ENCODE measurements at regions not wholly inside any gene's neighbourhood (a gene's known extent, or its start where the extent isn't known, plus 50 kb on each side); places are given as distances from the start of the nearest gene placed in this dataset.

- H2BK120ac ChIP-seq (replicated peaks; ENCODE audit: low read depth, low read length) = no peak overlapping the region
- no peak overlapping the region for H2BK15ac ChIP-seq (ENCODE audit: low read length)
- no peaks in the 10 kb centered on the region for H4K20me1 ChIP-seq (replicated peaks in 1 of 2; ENCODE audit: control insufficient read depth in 1 of 2, insufficient read depth in 2 of 2, low read length in 2 of 2)
- H3K27ac ChIP-seq (ENCODE audit: low read depth, low read length) = no peak overlapping the region
- H3K56ac ChIP-seq (replicated peaks; ENCODE audit: insufficient read length, low read depth, low read length) = no peak overlapping the region
- ChIA-PET POLR2A (ENCODE audit: partially characterized antibody) (no interaction called here), CTCF (ENCODE audit: partially characterized antibody) (interaction anchor here (1.1 kb wide), 1 partner anchor 173 kb away, joined by 3 read pairs; no protein-coding TSS in a partner anchor)
- 89% methylated on average over 2 of the region's 2 CpGs; no CpG with 5 or more reads in 1 of the 2 experiments for WGBS, 2 experiments (ENCODE audit: extremely low coverage in 1 of 2, insufficient coverage in 1 of 2, insufficient read length in 1 of 2, insufficient replicate concordance in 2 of 2, low coverage in 1 of 2, low lambda C conversion rate in 2 of 2, missing lambda C conversion rate in 1 of 2)
- H3K27me3 ChIP-seq (replicated peaks in 1 of 4; ENCODE audit: control insufficient read depth in 3 of 4, extremely low read depth in 1 of 4, insufficient read depth in 3 of 4, low read length in 3 of 4) = no peaks in the 10 kb centered on the region
- H3K9ac ChIP-seq (replicated peaks in 1 of 4; ENCODE audit: extremely low read depth in 1 of 4, low read depth in 3 of 4, low read length in 3 of 4) = no peak overlapping the region
- H2AK5ac ChIP-seq (ENCODE audit: low read depth, low read length) = no peak overlapping the region
- FAIRE-seq = no peak
- no peak overlapping the region for H4K5ac ChIP-seq (ENCODE audit: insufficient read length, low read depth, low read length)
- no peak overlapping the region for H2BK12ac ChIP-seq (ENCODE audit: low read depth, low read length)
- no peaks in the 10 kb centered on the region for H3K79me1 ChIP-seq (ENCODE audit: low read depth, low read length)
- H3K79me2 ChIP-seq (ENCODE audit: control insufficient read depth in 1 of 2, insufficient read depth in 2 of 2, low read length in 2 of 2) = no peaks in the 10 kb centered on the region
- H3K23ac ChIP-seq (ENCODE audit: insufficient read length) = no peak overlapping the region
- H3K4me1 ChIP-seq (replicated peaks in 1 of 4; ENCODE audit: control insufficient read depth in 3 of 4, insufficient read depth in 4 of 4, low read length in 3 of 4) = no peaks in the 10 kb centered on the region
- no peaks in the 10 kb centered on the region for H3K36me3 ChIP-seq (ENCODE audit: control insufficient read depth in 2 of 4, insufficient read depth in 4 of 4, low read length in 3 of 4)
- no peak for DNase-seq (ENCODE audit: low read depth in 1 of 2, low spot score in 2 of 2)
- no peak overlapping the region for H2BK20ac ChIP-seq (ENCODE audit: low read length)
- peaks cover 0 to under 1% of the 10 kb centered on the region in 2 experiments; a peak in 1 of 4 replicates for H3K9me3 ChIP-seq (ENCODE audit: insufficient read depth in 2 of 2, low read depth in 1 of 2, low read length in 1 of 2)
- no peak overlapping the region for H2BK5ac ChIP-seq (ENCODE audit: low read depth, low read length)
- no peak overlapping the region for H3K14ac ChIP-seq (ENCODE audit: insufficient read length)
- H3K4me3 ChIP-seq (ENCODE audit: extremely low read depth in 1 of 4, insufficient read depth in 2 of 4, low read depth in 3 of 4, low read length in 4 of 4) = no peak overlapping the region
- no peaks in the 10 kb centered on the region for H3K23me2 ChIP-seq (ENCODE audit: low read depth, low read length)
- no peak overlapping the region for H3K4ac ChIP-seq (replicated peaks; ENCODE audit: insufficient read length, low read depth, low read length)
- H3K4me2 ChIP-seq (ENCODE audit: insufficient read depth in 1 of 2, low read depth in 2 of 2, low read length in 2 of 2) = no peak overlapping the region
- 0 out of 2 replicates have a peak overlapping the region, but pooled peaks have one; percentile 38 for H2AFZ ChIP-seq (ENCODE audit: low read length)
- H4K91ac ChIP-seq (replicated peaks; ENCODE audit: insufficient read length, low read length) = no peak overlapping the region
- H3K18ac ChIP-seq (ENCODE audit: extremely low read depth, low read length) = no peak overlapping the region
- no peak overlapping the region for H4K8ac ChIP-seq (ENCODE audit: extremely low read depth, insufficient read depth, low read length)
- TF ChIP-seq ZNF274 (IDR thresholded peaks at IDR 0.05; ENCODE audit: borderline replicate concordance, extremely low read depth, low read length) (no peak), SRF (IDR thresholded peaks at IDR 0.05; ENCODE audit: low read depth, low read length) (no peak), POLR2A (IDR thresholded peaks at IDR 0.05; ENCODE audit: control extremely low read depth in 1 of 2, low read depth in 2 of 2, low read length in 2 of 2) (no peak), TEAD4 (IDR thresholded peaks at IDR 0.05; ENCODE audit: low read depth, low read length) (no peak), ATF3 (IDR thresholded peaks at IDR 0.05; ENCODE audit: insufficient read depth, low read depth, low read length) (no peak), HDAC2 (IDR thresholded peaks at IDR 0.05; ENCODE audit: borderline replicate concordance in 1 of 2, low read depth in 2 of 2, low read length in 2 of 2) (no peak), BACH1 (IDR thresholded peaks at IDR 0.05; ENCODE audit: low read length) (no peak), RNF2 (IDR thresholded peaks at IDR 0.05; ENCODE audit: borderline replicate concordance, low read depth, low read length, missing control alignments, poor library complexity, severe bottlenecking) (no peak), SUZ12 (IDR thresholded peaks at IDR 0.05; ENCODE audit: low read length) (no peak), CHD1 (IDR thresholded peaks at IDR 0.05; ENCODE audit: low read depth, low read length) (no peak), TCF12 (IDR thresholded peaks at IDR 0.05; ENCODE audit: low read depth, low read length) (no peak), KDM4A (IDR thresholded peaks at IDR 0.05; ENCODE audit: low read depth, low read length, severe bottlenecking) (no peak), SAP30 (IDR thresholded peaks at IDR 0.05; ENCODE audit: insufficient read depth, insufficient replicate concordance, low read length) (no peak), POU5F1 (IDR thresholded peaks at IDR 0.05; ENCODE audit: low read depth, low read length) (no peak)
Measured at GRCh38 chr1:166338105-166338504, 171.3 kb upstream of the FAM78B start.

Data from H1 (cell line).